WTC11 (cell line): ENCODE measurements at regions not wholly inside any gene's neighbourhood (a gene's known extent, or its start where the extent isn't known, plus 50 kb on each side); places are given as distances from the start of the nearest gene placed in this dataset.
"Not testable (repeated sequence)": the region's sequence is repeated elsewhere in the genome, so short reads cannot be mapped to it uniquely, and the experiment has no call there.

Source experiments
- CREB1 ChIP-seq: sonication (generic); formaldehyde crosslinking; IDR thresholded peaks from 2 replicates; pipeline ENCODE4 v1.8.0; 2023; ENCODE audit warnings: mild to moderate bottlenecking, missing genetic modification reagents
- CREM ChIP-seq: sonication (generic); formaldehyde crosslinking; IDR thresholded peaks from 2 replicates; pipeline ENCODE4 v1.8.1; 2022; ENCODE audit warnings: mild to moderate bottlenecking, missing genetic modification reagents, moderate library complexity
- CTCF ChIP-seq: fragments of 200-600 bp; IDR thresholded peaks from 2 replicates; pipeline ENCODE4 v1.8.0; 2022; ENCODE audit warnings: antibody characterized with exemption
- IRF1 ChIP-seq: sonication (generic); formaldehyde crosslinking; IDR thresholded peaks from 2 replicates; pipeline ENCODE4 v1.8.0; 2023; ENCODE audit warnings: missing genetic modification reagents
- TF ChIP-seq, protein P1 (sequence below): sonication (generic); formaldehyde crosslinking; IDR thresholded peaks from 2 replicates; pipeline ENCODE4 v1.8.0; 2022; ENCODE audit warnings: missing genetic modification reagents

DNA sequence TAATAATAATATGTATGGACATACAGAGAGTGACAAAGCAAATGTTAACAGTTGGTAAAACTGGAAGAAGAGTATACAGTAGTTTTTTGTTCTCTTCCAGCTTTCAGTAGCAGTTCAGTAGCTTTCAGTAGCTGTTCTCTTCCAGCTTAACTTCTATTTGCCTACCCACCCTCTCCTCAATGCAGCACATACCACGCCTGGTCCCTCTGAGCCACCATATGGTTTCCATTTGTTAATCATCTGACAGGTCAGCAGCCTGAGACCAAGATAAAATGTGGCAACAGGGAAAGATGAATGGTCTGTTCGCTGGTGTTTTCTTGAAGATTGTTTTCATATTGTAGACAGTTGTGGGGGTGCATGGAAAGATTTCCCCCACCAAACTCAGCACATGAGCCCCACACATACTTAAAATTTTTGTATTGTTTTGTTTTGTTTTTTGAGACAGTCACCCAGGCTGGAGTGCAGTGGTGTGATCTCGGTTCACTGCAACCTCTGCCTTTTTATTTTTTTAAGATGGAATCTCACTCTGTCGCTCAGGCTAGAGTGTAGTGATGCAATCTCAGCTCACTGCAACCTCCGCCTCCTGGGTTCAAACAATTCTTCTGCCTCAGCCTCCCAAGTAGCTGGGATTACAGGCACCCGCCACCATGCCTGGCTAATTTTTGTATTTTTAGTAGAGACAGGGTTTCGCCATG is 56.8 kb downstream of the ATP6V0E2 start:
- TF ChIP-seq CTCF; CREB1 (CRISPR knock-in tag); CREM (CRISPR knock-in tag); IRF1 (CRISPR knock-in tag): not testable (repeated sequence)
- TF ChIP-seq, protein P1, sequence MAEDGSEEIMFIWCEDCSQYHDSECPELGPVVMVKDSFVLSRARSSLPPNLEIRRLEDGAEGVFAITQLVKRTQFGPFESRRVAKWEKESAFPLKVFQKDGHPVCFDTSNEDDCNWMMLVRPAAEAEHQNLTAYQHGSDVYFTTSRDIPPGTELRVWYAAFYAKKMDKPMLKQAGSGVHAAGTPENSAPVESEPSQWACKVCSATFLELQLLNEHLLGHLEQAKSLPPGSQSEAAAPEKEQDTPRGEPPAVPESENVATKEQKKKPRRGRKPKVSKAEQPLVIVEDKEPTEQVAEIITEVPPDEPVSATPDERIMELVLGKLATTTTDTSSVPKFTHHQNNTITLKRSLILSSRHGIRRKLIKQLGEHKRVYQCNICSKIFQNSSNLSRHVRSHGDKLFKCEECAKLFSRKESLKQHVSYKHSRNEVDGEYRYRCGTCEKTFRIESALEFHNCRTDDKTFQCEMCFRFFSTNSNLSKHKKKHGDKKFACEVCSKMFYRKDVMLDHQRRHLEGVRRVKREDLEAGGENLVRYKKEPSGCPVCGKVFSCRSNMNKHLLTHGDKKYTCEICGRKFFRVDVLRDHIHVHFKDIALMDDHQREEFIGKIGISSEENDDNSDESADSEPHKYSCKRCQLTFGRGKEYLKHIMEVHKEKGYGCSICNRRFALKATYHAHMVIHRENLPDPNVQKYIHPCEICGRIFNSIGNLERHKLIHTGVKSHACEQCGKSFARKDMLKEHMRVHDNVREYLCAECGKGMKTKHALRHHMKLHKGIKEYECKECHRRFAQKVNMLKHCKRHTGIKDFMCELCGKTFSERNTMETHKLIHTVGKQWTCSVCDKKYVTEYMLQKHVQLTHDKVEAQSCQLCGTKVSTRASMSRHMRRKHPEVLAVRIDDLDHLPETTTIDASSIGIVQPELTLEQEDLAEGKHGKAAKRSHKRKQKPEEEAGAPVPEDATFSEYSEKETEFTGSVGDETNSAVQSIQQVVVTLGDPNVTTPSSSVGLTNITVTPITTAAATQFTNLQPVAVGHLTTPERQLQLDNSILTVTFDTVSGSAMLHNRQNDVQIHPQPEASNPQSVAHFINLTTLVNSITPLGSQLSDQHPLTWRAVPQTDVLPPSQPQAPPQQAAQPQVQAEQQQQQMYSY, result not testable (repeated sequence)
